Fibroblast of gingiva (primary cell): ENCODE measurements at regions not wholly inside any gene's neighbourhood (a gene's known extent, or its start where the extent isn't known, plus 50 kb on each side); places are given as distances from the start of the nearest gene placed in this dataset.

Experiments
- DNase-seq: peaks from one replicate; pipeline ENCODE4 v3.0.0-alpha.2; 2011; ENCODE audit warnings: low read depth

DNA sequence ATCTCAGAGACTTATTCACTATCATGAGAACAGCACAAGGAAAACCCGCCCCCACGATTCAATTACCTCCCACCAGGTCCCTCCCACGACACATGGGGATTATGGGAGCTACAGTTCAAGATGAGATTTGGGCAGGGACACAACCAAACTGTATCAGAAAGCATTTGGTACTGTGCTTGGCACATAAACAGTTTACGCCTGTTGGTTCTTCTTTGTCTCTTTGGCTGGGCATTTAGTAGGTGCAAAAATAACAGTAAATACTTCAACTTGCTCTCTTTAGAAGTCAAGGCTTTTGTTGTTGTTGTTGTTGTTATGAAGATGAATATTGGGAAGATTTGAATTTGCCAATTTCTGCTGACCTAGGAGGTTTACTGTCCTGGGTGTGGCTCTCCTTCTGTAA, 175.4 kb upstream of the IGSF21 start:
- DNase-seq = no peak

DNA sequence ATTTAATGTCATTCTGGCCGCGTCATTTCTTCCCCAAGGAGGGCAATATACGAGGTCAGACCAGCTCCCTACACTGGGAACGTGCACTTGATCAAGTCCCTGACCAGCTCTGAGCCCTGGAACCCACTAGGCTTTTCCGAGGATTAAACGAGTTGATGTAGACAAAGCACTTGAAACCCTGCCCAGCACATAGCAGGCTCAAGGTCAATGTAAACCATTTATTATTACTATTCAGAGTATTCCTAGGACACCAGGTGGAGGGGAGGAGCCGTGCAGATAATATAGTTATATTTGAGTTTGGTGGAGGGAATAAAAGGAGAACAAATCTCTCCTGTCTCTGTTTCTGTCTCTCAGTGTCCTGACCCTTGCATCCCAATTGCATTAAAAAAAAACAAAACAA, 174.1 kb upstream of the IGSF21 start:
- no peak for DNase-seq

GRCh38 chr1:17933971-17934370, 173.6 kb upstream of the IGSF21 start:
- no peak for DNase-seq

DNA sequence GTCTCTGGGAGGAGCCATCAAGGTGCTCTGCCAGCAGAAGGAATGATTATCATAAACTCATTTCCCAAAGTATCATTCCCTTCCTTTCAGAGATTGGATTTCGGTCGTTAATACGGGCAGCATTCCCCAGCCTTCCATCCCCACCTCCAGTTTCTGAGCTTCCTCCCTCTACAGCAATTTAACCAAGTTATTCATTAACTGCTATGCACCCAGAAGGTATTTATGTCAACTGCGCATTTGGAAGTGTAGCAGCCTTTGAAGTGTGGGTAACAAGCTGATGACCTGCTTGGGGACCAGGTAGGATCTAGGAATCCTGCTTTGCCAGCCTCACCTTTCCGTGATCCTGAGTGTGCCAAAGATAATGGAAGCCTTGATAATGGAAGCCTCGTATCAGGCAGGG, 172.4 kb upstream of the IGSF21 start:
- DNase-seq = no peak

DNA sequence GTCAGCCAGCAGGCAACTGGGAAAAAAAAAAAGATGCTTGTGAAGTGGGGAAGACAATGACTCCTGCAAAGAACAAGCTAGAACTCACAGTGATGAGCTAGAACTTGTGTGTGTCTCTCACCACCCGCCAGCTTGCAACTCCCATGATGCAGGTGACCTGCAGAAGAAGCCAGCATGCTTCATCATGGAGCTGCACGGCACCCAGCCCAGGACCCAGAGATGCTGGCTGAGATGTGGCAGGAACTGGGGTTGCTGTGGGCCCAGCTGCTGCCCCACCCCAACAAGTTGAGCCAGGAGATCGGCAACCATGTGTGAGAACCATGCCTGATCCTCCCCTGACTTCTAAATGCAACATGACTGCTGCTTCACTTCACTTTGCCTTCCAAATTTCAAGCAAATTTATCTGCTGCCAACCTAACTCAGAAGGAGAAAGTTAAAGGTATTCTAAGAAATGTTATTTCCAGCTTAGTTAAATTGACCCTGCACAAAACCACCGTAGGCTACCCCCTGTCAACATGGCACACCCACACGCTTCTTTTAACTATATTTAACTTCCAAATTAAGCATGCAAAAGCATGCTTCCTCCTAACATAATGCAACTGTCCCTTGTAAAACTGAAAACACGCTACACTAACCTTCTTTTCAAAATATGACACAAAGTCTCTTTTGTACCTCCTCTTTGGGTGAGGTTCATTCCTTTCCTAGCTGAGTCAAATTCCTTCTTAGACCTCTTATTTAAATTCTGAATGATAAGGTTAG, 166.0 kb upstream of the IGSF21 start:
- no peak for DNase-seq

- no peak for DNase-seq
These were observed 164.1 kb upstream of the IGSF21 start for GRCh38 chr1:17943506-17943905.

DNA sequence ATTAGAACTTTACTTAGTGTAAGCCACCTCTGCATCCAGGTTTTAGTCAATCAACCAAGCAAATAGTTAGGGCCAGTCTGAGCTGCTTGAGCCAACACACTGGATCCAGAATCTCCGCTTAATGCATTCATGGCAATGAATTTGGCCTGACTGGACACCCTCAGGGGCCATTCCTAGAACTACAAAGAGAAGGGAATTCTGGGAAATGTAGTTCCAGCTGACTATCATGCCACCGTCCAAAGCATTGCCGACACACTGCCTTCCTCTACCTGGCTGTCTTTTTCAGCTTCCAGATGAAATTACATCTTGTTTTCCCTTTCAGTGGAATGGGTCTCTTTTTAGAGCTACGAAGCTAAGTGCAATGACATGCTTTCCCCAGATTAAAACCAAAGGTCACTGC, 163.0 kb upstream of the IGSF21 start:
- no peak for DNase-seq

DNA sequence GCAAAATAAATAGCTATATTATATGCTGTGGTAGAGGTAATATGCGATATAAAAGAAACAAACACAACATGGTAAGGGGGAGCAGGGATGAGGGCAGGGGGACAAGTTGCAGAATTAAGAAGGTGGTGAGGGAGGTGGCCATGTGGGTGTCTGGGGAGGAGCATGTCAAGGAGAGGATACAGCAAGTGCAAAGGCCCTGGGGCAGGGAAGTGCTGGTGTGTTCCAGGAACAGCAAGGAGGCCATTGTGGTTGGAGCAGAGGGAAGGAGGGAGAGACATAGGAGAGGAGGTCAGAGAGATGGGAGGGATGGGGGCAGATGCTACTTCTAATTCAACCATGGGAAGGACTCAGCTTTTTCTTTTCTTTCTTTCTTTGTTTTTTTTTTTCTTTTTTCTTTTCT, 161.2 kb upstream of the IGSF21 start:
- no peak for DNase-seq

DNA sequence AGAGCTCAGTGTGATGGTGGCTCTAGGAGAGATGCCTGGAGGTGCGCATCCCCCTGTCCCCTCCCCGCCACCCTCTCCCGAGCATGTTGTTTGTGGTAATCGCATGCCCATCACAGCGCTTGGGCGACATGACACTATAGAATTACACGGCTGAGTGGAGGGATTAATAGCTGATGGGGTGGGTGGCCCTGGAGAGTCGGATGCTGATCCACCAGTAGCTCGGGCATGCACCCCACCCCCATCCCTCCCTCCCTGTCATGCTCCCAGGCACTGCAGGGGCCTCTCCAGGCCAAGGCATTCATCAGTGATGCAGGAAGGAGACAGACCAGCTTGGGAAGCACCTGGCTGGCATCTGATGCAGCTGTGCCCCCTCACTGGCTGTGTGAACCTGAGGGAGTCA, 159.0 kb upstream of the IGSF21 start:
- no peak for DNase-seq

GRCh38 chr1:17949511-17949910, 158.1 kb upstream of the IGSF21 start:
- no peak for DNase-seq

DNA sequence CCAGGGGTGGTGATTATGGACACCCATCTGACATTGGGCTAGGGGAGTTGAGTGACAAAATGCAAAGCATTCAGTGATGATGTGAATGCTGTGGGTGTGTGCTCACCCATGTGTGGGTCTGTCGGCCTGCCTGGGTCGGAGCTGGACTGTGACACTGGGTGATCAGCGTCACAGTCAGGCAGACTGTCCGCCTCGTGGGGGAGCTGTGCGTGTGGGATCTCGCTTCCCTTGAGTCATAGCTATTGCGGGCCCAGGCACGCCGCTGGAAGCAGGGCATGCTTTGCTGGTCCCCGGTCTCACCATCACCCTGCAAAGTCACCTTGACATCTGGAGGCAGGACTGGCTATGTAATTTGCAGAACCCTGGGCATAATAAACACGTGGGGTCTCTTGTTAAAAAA, 156.9 kb upstream of the IGSF21 start:
- no peak for DNase-seq

DNA sequence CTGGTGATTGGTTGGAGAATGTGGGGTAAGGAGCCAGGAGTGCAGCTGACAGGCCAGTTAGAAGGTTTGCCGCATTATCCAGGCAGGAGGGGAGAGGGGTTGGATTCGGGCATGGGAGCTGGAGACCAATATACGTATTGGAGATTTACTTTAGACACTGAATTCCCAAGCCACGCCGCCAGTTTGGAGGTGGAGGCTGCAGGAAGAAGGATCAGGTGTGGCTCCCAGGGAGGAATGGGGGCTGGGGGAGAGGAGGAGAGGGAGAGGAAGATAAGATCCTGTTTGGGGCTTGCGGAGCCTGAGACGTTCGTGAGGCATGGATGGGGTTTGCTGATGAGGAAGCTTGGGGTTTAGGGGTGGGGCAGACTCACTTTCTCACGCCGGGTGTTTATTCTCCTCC, 155.1 kb upstream of the IGSF21 start:
- no peak for DNase-seq

DNA sequence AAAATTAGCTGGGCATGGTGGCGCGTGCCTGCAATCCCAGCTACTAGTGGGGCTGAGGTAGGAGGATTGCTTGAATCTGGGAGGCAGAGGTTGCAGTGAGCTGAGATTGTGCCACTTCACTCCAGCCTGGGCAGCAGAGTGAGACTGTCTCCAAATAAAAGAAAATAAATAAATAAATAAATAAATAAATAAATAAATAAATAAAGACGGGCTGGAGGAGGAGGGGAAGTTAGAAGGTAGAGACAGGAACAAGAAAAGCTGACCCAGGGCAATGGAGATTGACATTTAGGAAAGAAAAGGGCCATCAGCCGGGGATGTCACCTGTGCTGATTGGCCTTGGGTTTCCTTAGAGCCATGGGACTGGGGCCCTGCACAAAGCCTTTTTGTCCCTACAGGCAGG, 153.7 kb upstream of the IGSF21 start:
- no peak for DNase-seq

GRCh38 chr1:17955302-17956285, 152.0 kb upstream of the IGSF21 start:
- no peak for DNase-seq

GRCh38 chr1:17957588-17958267, 149.9 kb upstream of the IGSF21 start:
- no peak for DNase-seq

- DNase-seq = no peak
These were observed 148.9 kb upstream of the IGSF21 start for GRCh38 chr1:17958704-17959103.

DNA sequence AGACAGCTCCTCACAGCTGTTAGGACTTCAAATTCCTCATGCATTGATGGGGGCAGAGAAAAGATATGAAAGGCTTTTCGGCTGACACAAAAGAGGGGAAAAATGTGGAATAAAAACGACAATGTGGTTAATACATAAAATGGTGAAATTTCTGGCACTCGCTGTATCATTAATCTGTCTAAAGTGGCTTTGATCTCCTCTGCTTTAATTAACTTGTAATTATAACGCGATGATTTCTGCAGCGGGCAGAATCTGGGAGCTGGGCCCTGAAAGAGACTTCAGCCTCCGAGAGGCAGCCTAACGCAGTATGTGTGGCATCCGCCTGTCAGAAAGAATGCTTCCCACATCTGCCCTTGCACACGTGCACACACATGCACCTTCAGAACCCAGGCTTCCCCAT, 144.1 kb upstream of the IGSF21 start:
- no peak for DNase-seq

DNA sequence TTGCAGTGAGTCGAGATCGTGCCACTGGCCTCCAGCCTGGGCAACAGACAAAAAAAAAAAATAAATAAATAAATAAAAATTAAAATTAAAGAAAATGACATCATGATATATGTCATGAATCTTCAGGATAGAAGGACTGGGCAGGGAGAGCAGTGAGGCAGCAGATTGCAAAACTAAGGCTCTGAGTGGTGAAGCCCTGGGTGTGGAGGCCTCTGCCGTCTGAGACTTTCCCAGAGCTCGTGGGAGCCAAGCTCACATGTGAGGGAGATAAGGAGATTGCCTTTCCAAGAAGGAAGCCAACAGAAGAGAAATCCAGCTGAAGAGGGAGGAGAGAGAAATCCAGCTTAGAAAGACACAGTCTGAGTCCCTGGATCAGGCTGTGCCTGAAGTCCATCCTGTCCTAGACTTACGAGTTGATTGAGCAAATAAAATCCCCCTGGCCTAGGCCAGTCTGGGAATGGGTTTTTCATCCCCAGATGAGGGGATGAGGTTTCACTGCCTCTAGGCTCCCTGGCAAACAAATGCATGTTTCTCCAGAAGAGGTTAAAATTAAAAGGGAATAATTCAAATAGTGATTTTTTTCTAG, 142.0 kb upstream of the IGSF21 start:
- no peak for DNase-seq

DNA sequence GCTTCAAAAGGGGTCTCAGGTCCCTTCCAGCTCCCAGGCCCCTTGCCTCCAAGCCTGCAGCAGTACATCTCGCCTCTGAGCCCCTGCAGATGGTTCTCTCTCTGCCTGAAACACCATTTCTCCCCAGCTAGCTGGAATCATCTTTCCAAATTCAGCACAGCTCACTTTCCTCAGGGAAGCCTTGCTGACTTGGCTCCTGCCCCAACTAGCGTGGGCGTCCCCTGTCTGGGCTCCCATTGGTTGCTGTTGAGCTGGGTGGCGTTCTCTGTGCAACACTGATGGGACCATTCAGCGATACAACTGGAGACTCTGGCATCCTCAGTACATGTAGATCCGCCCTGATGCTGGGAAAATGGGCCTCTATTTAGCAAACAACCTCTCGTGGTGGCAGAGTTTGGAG, 141.3 kb upstream of the IGSF21 start:
- no peak for DNase-seq

- DNase-seq = no peak
These were observed 139.9 kb upstream of the IGSF21 start for GRCh38 chr1:17967623-17968255.

GRCh38 chr1:17970757-17971156, 136.8 kb upstream of the IGSF21 start:
- no peak for DNase-seq

GRCh38 chr1:17973694-17974093, 133.9 kb upstream of the IGSF21 start:
- no peak for DNase-seq
